B cell (primary cell): ENCODE measurements at regions not wholly inside any gene's neighbourhood (a gene's known extent, or its start where the extent isn't known, plus 50 kb on each side); places are given as distances from the start of the nearest gene placed in this dataset.
A peak's percentile ranks its signal among the peaks of the same experiment; 100 is the strongest.

Experiments
- ATAC-seq: fragments of 200-7000 bp; cut with Tn5 transposase; one replicate; pipeline ENCODE4 v1.10.0; 2021; ENCODE audit warnings: low read depth, mild to moderate bottlenecking, moderate number of reproducible peaks, moderate library complexity
- CTCF ChIA-PET: fragments of 350-600 bp; sonication (Branson Sonifier 250); formaldehyde crosslinking; loops from one replicate; lab custom pipeline; 2021; ENCODE audit warnings: antibody characterized with exemption, inconsistent platforms; lab: Charles Lee
- POLR2A ChIA-PET: fragments of 350-600 bp; sonication (Branson Sonifier 250); formaldehyde crosslinking; loops from one replicate; lab custom pipeline; 2021; ENCODE audit warnings: antibody characterized with exemption; lab: Charles Lee
- DNase-seq: peaks from one replicate; pipeline ENCODE4 v3.0.0; 2013
- H2AFZ ChIP-seq: 2 replicates; pipeline ENCODE4 v1.6.1; 2012; ENCODE audit warnings: mild to moderate bottlenecking, low read depth, low read length; ENCODE audit not compliant: insufficient read depth, poor library complexity, severe bottlenecking
- H3K27ac ChIP-seq, 2 donors: 1 replicate in 1 of 2; 2 replicates in 1 of 2; pipeline ENCODE4 v1.5.1; 2012 to 2013; ENCODE audit warnings: low read length in 2 of 2, mild to moderate bottlenecking in 2 of 2, moderate library complexity in 1 of 2
- H3K27me3 ChIP-seq, 4 experiments: fragments of 200-600 bp in 1 of 4; sonication (generic) in 1 of 4; replicated peaks in 1 of 4; 1 replicate in 2 of 4; 2 replicates in 2 of 4; pipeline versions ENCODE4 v1.6.1 to v1.7.0; 2013 to 2016; ENCODE audit warnings: low read length in 3 of 4, mild to moderate bottlenecking in 2 of 4, mixed read lengths in 1 of 4, moderate library complexity in 1 of 4; ENCODE audit not compliant: insufficient read depth in 4 of 4, control insufficient read depth in 3 of 4; ENCODE audit errors: control extremely low read depth in 1 of 4
- H3K36me3 ChIP-seq, 2 experiments: replicated peaks in 1 of 2; 1 replicate in 1 of 2; 2 replicates in 1 of 2; pipeline versions ENCODE4 v1.6.1 to v1.7.1; 2013; ENCODE audit warnings: low read length in 1 of 2; ENCODE audit not compliant: insufficient read depth in 2 of 2, control insufficient read depth in 1 of 2; ENCODE audit errors: control extremely low read depth in 1 of 2, extremely low read depth in 1 of 2
- H3K4me1 ChIP-seq, 2 donors: fragments of 200-600 bp in 1 of 2; sonication (generic) in 1 of 2; 1 replicate in 1 of 2; 2 replicates in 1 of 2; pipeline versions ENCODE4 v1.5.1 to v1.6.1; 2013 to 2017; ENCODE audit warnings: low read length in 2 of 2; ENCODE audit not compliant: control insufficient read depth in 2 of 2, insufficient read depth in 2 of 2
- H3K4me2 ChIP-seq: replicated peaks from 2 replicates; pipeline ENCODE3; 2012; ENCODE audit warnings: mild to moderate bottlenecking, low read depth, low read length; ENCODE audit not compliant: poor library complexity, severe bottlenecking
- H3K4me3 ChIP-seq, 5 experiments: fragments of 200-600 bp in 1 of 5; sonication (generic) in 1 of 5; 1 replicate in 3 of 5; 2 replicates in 2 of 5; pipeline versions ENCODE4 v1.5.1 to v1.7.0; 2011 to 2016; ENCODE audit warnings: low read length in 4 of 5, mild to moderate bottlenecking in 4 of 5, low read depth in 2 of 5, control low read depth in 1 of 5, moderate library complexity in 1 of 5; ENCODE audit not compliant: insufficient read depth in 1 of 5; ENCODE audit errors: control extremely low read depth in 1 of 5, extremely low read depth in 1 of 5
- H3K79me2 ChIP-seq: fragments of 200-600 bp; sonication (generic); one replicate; pipeline ENCODE4 v1.6.0; 2016; ENCODE audit warnings: low read length; ENCODE audit not compliant: control insufficient read depth, insufficient read depth
- H3K9ac ChIP-seq: fragments of 200-600 bp; sonication (generic); 2 replicates; pipeline ENCODE4 v1.6.1; 2017; ENCODE audit warnings: mild to moderate bottlenecking, low read length, moderate library complexity
- H3K9me3 ChIP-seq, 3 donors: one replicate each; pipeline versions ENCODE4 v1.6.1 to v1.7.1; 2013; ENCODE audit warnings: low read length in 2 of 3; ENCODE audit not compliant: control insufficient read depth in 2 of 3, insufficient read depth in 1 of 3; ENCODE audit errors: control extremely low read depth in 1 of 3
- H4K20me1 ChIP-seq: 2 replicates; pipeline ENCODE4 v1.6.0; 2012; ENCODE audit warnings: mild to moderate bottlenecking, low read length; ENCODE audit not compliant: insufficient read depth, control insufficient read depth, poor library complexity, severe bottlenecking
- H3K27ac Mint-ChIP-seq: one replicate; pipeline ENCODE4 v1.8.0; 2021; ENCODE audit warnings: mixed read lengths
- H3K27me3 Mint-ChIP-seq: one replicate; pipeline ENCODE4 v1.8.0; 2021; ENCODE audit warnings: mixed read lengths
- H3K4me1 Mint-ChIP-seq: one replicate; pipeline ENCODE4 v1.8.0; 2021; ENCODE audit warnings: mixed read lengths
- H3K4me3 Mint-ChIP-seq: one replicate; pipeline ENCODE4 v1.8.0; 2021; ENCODE audit warnings: mixed read lengths
- H3K9me3 Mint-ChIP-seq: one replicate; pipeline ENCODE4 v1.8.0; 2022; ENCODE audit warnings: mixed read lengths; ENCODE audit not compliant: insufficient read depth
- EZH2 ChIP-seq: IDR thresholded peaks from 2 replicates; pipeline ENCODE4 v1.6.1; 2012; ENCODE audit warnings: borderline replicate concordance, low read depth, mild to moderate bottlenecking, moderate library complexity, low read length; ENCODE audit not compliant: insufficient read depth, poor library complexity, severe bottlenecking
- WGBS: methylation state at CpG from one replicate; pipeline ENCODE4 v1.1.5; 2013; ENCODE audit warnings: missing lambda C conversion rate; ENCODE audit not compliant: insufficient coverage; 5-methylcytosine and 5-hydroxymethylcytosine counted together
- intact Hi-C: fragments of 100-400 bp; cut with micrococcal nuclease; formaldehyde crosslinking; loops from one replicate; pipeline ENCODE4 v1.10.0; 2022
- TF ChIP-seq, protein P1 (sequence below): fragments of 200-600 bp; IDR thresholded peaks from one replicate; pipeline ENCODE4 v1.8.0; 2022; ENCODE audit warnings: antibody characterized with exemption, mild to moderate bottlenecking

DNA sequence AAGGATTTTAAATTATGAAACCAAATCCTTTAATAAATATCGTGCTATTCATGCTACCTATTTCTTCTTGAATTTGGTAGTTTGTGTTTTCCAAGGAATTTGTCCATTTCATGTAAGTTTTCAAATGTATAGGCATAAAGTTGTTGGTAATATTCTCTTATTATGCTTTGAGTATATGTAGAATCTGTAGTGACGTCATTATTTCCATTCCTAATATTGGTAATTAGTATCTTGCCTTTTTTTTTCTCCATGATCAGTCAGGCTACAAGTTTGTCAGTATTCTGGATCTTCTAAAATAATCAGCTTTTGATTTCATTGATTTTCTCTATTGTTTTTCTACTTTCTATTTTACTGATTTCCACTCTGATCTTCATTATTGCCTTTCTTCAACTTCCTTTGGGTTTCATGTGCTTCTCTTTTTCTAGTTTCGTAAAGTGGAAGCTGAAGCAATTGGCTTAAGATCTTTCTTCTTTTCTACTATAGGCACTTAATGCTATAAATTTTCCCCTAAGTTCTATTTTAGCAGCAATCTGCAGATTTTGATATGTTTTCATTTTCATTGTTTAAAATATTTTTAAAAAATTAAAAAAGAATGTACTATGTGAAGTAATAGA lies 156.5 kb upstream of the HDAC9 start:
- Histone ChIP-seq H3K27me3 (no peaks in the 10 kb centered on the region), H4K20me1 (no peaks in the 10 kb centered on the region), H3K4me3 (peak overlapping the region in 1 of 5 experiments; percentile 23), H3K4me1 (peaks cover 30 to 62% of the 10 kb centered on the region in 2 donors), H3K27ac (peak overlapping the region; percentile 37 to 72), H3K9me3 (peaks cover 0 to 10% (median 3%) of the 10 kb centered on the region in 3 donors), H3K9ac (no peak overlapping the region), H2AFZ (no peak overlapping the region), H3K36me3 (peaks cover 0 to 4% of the 10 kb centered on the region in 2 experiments), H3K79me2 (peaks cover 80% of the 10 kb centered on the region), H3K4me2 (peak overlapping the region; percentile 69)
- DNase-seq (peak; percentile 41), ATAC-seq (peak; percentile 32)
- Mint-ChIP-seq H3K27ac (peak overlapping the region; percentile 42), H3K27me3 (no peaks in the 10 kb centered on the region), H3K4me1 (peaks cover 63% of the 10 kb centered on the region), H3K9me3 (peaks cover 4% of the 10 kb centered on the region), H3K4me3 (peak overlapping the region; percentile 30)
- intact Hi-C loops, result loop anchor here (5.0 kb wide), 1 partner anchor 47 kb away; no protein-coding TSS in a partner anchor
- TF ChIP-seq, protein P1, sequence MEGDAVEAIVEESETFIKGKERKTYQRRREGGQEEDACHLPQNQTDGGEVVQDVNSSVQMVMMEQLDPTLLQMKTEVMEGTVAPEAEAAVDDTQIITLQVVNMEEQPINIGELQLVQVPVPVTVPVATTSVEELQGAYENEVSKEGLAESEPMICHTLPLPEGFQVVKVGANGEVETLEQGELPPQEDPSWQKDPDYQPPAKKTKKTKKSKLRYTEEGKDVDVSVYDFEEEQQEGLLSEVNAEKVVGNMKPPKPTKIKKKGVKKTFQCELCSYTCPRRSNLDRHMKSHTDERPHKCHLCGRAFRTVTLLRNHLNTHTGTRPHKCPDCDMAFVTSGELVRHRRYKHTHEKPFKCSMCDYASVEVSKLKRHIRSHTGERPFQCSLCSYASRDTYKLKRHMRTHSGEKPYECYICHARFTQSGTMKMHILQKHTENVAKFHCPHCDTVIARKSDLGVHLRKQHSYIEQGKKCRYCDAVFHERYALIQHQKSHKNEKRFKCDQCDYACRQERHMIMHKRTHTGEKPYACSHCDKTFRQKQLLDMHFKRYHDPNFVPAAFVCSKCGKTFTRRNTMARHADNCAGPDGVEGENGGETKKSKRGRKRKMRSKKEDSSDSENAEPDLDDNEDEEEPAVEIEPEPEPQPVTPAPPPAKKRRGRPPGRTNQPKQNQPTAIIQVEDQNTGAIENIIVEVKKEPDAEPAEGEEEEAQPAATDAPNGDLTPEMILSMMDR, result no peak
- no peak for TF ChIP-seq EZH2
- ChIA-PET POLR2A (no interaction called here), CTCF (interaction anchor here (0.9 to 1.3 kb wide), 5 partner anchors 12 to 326 kb away, joined by 3 to 4 read pairs (median 3); no protein-coding TSS in a partner anchor)
- WGBS, result no CpG with 5 or more reads among the region's 3 CpGs

DNA sequence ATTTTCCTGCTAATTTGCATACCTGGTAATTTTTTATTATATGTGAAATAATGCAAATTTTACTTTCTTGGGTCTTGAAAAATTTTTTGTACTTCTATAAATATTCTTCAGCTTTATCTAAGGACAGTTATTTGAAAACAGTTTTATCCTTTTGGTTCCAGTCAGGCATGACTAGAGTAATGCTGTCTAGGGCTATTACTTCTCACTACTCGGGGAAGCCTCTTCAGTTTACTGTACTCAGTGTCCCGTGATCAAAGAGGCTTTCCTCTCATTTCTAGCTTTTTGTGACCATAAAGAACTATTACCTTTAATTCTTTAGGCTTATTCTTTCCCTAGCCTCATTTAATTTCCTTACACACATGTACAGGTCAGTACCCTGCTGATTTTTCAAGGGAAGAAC lies 153.8 kb upstream of the HDAC9 start:
- TF ChIP-seq, protein P1, result no peak
- TF ChIP-seq EZH2, result no peak
- intact Hi-C loops, result loop anchor here (10.0 kb wide), 1 partner anchor 1697 kb away; the partner anchor contains the start of genes ANKMY2 and BZW2
- no peaks in the 10 kb centered on the region for H3K27me3 Mint-ChIP-seq
- Histone ChIP-seq H3K4me3 (no peak overlapping the region), H3K9me3 (peaks cover 0 to 10% (median 3%) of the 10 kb centered on the region in 3 donors), H4K20me1 (no peaks in the 10 kb centered on the region), H3K36me3 (no peaks in the 10 kb centered on the region), H3K79me2 (peaks cover 65% of the 10 kb centered on the region), H3K4me1 (peaks cover 18 to 41% of the 10 kb centered on the region in 2 donors), H2AFZ (peak overlapping the region; percentile 45), H3K4me2 (peak overlapping the region; percentile 20), H3K9ac (peak overlapping the region; percentile 4), H3K27me3 (no peaks in the 10 kb centered on the region), H3K27ac (peak overlapping the region; percentile 50 to 68)
- H3K4me3 Mint-ChIP-seq, result peak overlapping the region; percentile 46
- peak overlapping the region; percentile 81 for H3K27ac Mint-ChIP-seq
- H3K9me3 Mint-ChIP-seq, result peaks cover 4% of the 10 kb centered on the region
- H3K4me1 Mint-ChIP-seq, result peaks cover 58% of the 10 kb centered on the region
- ATAC-seq, result peak; percentile 39
- POLR2A ChIA-PET, result no interaction called here
- DNase-seq, result peak; percentile 34
- WGBS, result 6% methylated on average over 2 of the region's 2 CpGs
- CTCF ChIA-PET, result interaction anchor here (0.9 to 13.0 kb wide), 3 partner anchors 11 to 661 kb away, joined by 3 to 160 read pairs (median 69); no protein-coding TSS in a partner anchor
